ENCODE measurements at regions not wholly inside any gene's neighbourhood (a gene's known extent, or its start where the extent isn't known, plus 50 kb on each side); places are given as distances from the start of the nearest gene placed in this dataset.
"Not testable (repeated sequence)": the region's sequence is repeated elsewhere in the genome, so short reads cannot be mapped to it uniquely, and the experiment has no call there.

- no peak for DNase-seq (ENCODE audit: low read depth)
Observed at GRCh38 chr6:135555550-135555949, 58.0 kb upstream of the AHI1 start.

- DNase-seq (ENCODE audit: low read depth) = no peak
Observed at GRCh38 chr6:135557582-135557981, 60.0 kb upstream of the AHI1 start.

- DNase-seq (ENCODE audit: low read depth) = not testable (repeated sequence)
Observed at GRCh38 chr6:135565605-135566004, 68.1 kb upstream of the AHI1 start.

- DNase-seq (ENCODE audit: low read depth) = no peak
Observed at GRCh38 chr6:135566311-135567068, 69.0 kb upstream of the AHI1 start.

- no peak for DNase-seq (ENCODE audit: low read depth)
Observed at GRCh38 chr6:135567375-135568083, 70.0 kb upstream of the AHI1 start.

- peak; percentile 91 for DNase-seq (ENCODE audit: low read depth)
Observed at GRCh38 chr6:135568379-135568778, 70.8 kb upstream of the AHI1 start.

- DNase-seq (ENCODE audit: low read depth) = no peak
Observed at GRCh38 chr6:135572051-135572450, 74.5 kb upstream of the AHI1 start.

GRCh38 chr6:135575629-135576028, 78.1 kb upstream of the AHI1 start:
- DNase-seq (ENCODE audit: low read depth) = no peak

GRCh38 chr6:135576055-135576454, 78.5 kb upstream of the AHI1 start:
- DNase-seq (ENCODE audit: low read depth) = peak; percentile 77

- DNase-seq (ENCODE audit: low read depth) = no peak
Observed at GRCh38 chr6:135577059-135577538, 79.6 kb upstream of the AHI1 start.

- DNase-seq (ENCODE audit: low read depth) = no peak
Observed at GRCh38 chr6:135578976-135579375, 81.4 kb upstream of the AHI1 start.

GRCh38 chr6:135581211-135581610, 83.7 kb upstream of the AHI1 start:
- DNase-seq (ENCODE audit: low read depth) = no peak

- peak; percentile 62 for DNase-seq (ENCODE audit: low read depth)
Observed at GRCh38 chr6:135583256-135583761, 85.8 kb upstream of the AHI1 start.

- DNase-seq (ENCODE audit: low read depth) = no peak
Observed at GRCh38 chr6:135586388-135586787, 88.8 kb upstream of the AHI1 start.

- DNase-seq (ENCODE audit: low read depth) = no peak
Observed at GRCh38 chr6:135586844-135587243, 89.3 kb upstream of the AHI1 start.

- DNase-seq (ENCODE audit: low read depth) = peak; percentile 70
Observed at GRCh38 chr6:135592276-135592675, 94.7 kb upstream of the AHI1 start.

- no peak for DNase-seq (ENCODE audit: low read depth)
Observed at GRCh38 chr6:135594000-135594399, 96.5 kb upstream of the AHI1 start.

- DNase-seq (ENCODE audit: low read depth) = no peak
Observed at GRCh38 chr6:135600086-135600702, 102.7 kb upstream of the AHI1 start.

GRCh38 chr6:135600931-135601330, 103.4 kb upstream of the AHI1 start:
- no peak for DNase-seq (ENCODE audit: low read depth)

- DNase-seq (ENCODE audit: low read depth) = no peak
Observed at GRCh38 chr6:135601857-135602256, 104.3 kb upstream of the AHI1 start.

- no peak for DNase-seq (ENCODE audit: low read depth)
Observed at GRCh38 chr6:135603249-135603648, 105.7 kb upstream of the AHI1 start.

GRCh38 chr6:135604035-135604860, 106.7 kb upstream of the AHI1 start:
- no peak for DNase-seq (ENCODE audit: low read depth)
